GM23248 (cell line): ENCODE measurements at regions not wholly inside any gene's neighbourhood (a gene's known extent, or its start where the extent isn't known, plus 50 kb on each side); places are given as distances from the start of the nearest gene placed in this dataset.

Experiments
- EZH2 ChIP-seq: fragments of 200-600 bp; sonication (generic); IDR thresholded peaks from 2 replicates; pipeline ENCODE4 v1.6.1; 2018; ENCODE audit warnings: antibody characterized with exemption, mild to moderate bottlenecking; ENCODE audit not compliant: insufficient read depth, poor library complexity, severe bottlenecking
- EZH2phosphoT487 ChIP-seq: fragments of 200-600 bp; sonication (generic); IDR thresholded peaks from 2 replicates; pipeline ENCODE4 v1.6.1; 2018; ENCODE audit warnings: antibody characterized with exemption, moderate library complexity, mild to moderate bottlenecking, low read depth; ENCODE audit not compliant: insufficient read depth

DNA sequence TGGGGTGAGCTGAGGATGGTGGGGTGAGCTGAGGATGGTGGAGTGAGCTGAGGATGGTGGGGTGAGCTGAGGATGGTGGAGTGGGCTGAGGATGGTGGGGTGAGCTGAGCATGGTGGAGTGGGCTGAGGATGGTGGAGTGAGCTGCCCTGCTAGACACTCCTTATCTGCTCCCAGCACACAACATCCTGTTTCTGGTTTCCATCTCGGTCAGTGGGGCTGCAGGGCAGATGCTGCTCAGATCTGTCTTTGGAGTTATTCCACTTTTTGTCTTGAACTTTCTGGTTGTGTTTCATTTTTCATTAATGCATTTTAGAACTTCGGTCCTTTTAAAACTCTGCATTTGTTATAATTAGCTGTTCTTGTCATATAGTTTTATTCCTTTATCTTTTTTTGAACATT, 67.9 kb upstream of the ANTXRL start:
- TF ChIP-seq EZH2phosphoT487 (no peak), EZH2 (no peak)
